Activated B cell treated with CpG ODN at 0.5 μM for 24 hours (primary cell): ENCODE measurements at regions not wholly inside any gene's neighbourhood (a gene's known extent, or its start where the extent isn't known, plus 50 kb on each side); places are given as distances from the start of the nearest gene placed in this dataset.

Experiments used
- ATAC-seq: fragments of 200-7000 bp; cut with Tn5 transposase; one replicate; pipeline ENCODE4 v1.10.0; 2021; ENCODE audit warnings: low read depth, mild to moderate bottlenecking, moderate library complexity
- CTCF ChIA-PET: fragments of 350-600 bp; sonication (Branson Sonifier 250); formaldehyde crosslinking; loops from one replicate; lab custom pipeline; 2021; ENCODE audit warnings: antibody characterized with exemption; lab: Charles Lee
- POLR2A ChIA-PET: fragments of 350-600 bp; sonication (Branson Sonifier 250); formaldehyde crosslinking; loops from one replicate; lab custom pipeline; 2021; ENCODE audit warnings: antibody characterized with exemption; lab: Charles Lee
- DNase-seq: peaks from one replicate; pipeline ENCODE4 v3.0.0; 2022
- H3K27ac Mint-ChIP-seq: one replicate; pipeline ENCODE4 v1.8.0; 2020; ENCODE audit warnings: mixed read lengths
- H3K27me3 Mint-ChIP-seq: one replicate; pipeline ENCODE4 v1.8.0; 2021; ENCODE audit warnings: mixed read lengths
- H3K36me3 Mint-ChIP-seq: one replicate; pipeline ENCODE4 v1.8.0; 2021; ENCODE audit warnings: low read depth, mixed read lengths
- H3K4me1 Mint-ChIP-seq: one replicate; pipeline ENCODE4 v1.8.0; 2021; ENCODE audit warnings: mixed read lengths
- H3K4me3 Mint-ChIP-seq: one replicate; pipeline ENCODE4 v1.8.0; 2020; ENCODE audit warnings: mild to moderate bottlenecking, mixed read lengths
- H3K9me3 Mint-ChIP-seq: one replicate; pipeline ENCODE4 v1.8.0; 2020; ENCODE audit warnings: mixed read lengths
- CTCF ChIP-seq: fragments of 200-600 bp; IDR thresholded peaks from one replicate; pipeline ENCODE4 v1.8.0; 2022; ENCODE audit warnings: antibody characterized with exemption, mild to moderate bottlenecking
- intact Hi-C: fragments of 100-400 bp; cut with micrococcal nuclease; formaldehyde crosslinking; loops from one replicate; pipeline ENCODE4 v1.15.1; 2024

DNA sequence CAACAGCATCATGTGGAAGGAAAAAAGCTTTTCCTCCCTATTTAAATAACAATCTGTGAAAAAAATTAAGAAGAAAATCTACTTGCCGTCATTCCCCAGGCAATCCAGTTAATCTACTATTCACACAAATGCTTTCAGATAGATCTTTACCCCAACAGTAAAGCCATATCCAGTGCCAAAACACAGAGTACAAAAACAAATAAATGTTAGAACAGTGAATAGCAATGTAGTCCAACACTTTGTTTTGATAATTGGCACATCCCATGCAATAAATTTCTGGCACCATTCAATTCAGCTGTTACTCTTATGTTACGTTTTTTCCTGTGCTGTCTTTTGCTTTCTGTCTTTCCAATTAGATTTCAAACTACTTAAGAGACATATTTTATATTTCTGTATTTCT lies 2245.5 kb upstream of the WWC1 start:
- no peak for ATAC-seq
- ChIA-PET CTCF (no interaction called here), POLR2A (no interaction called here)
- no peaks in the 10 kb centered on the region for H3K27me3 Mint-ChIP-seq
- intact Hi-C loops: no loop called here
- TF ChIP-seq CTCF: no peak
- H3K4me1 Mint-ChIP-seq: no peaks in the 10 kb centered on the region
- H3K9me3 Mint-ChIP-seq: peaks cover 4% of the 10 kb centered on the region
- no peak overlapping the region for H3K27ac Mint-ChIP-seq
- H3K4me3 Mint-ChIP-seq: no peak overlapping the region
- DNase-seq: no peak
- no peaks in the 10 kb centered on the region for H3K36me3 Mint-ChIP-seq

GRCh38 chr5:166046956-166047355 lies 2244.5 kb upstream of the WWC1 start:
- Mint-ChIP-seq H3K36me3 (no peaks in the 10 kb centered on the region), H3K4me1 (no peaks in the 10 kb centered on the region), H3K27ac (no peak overlapping the region), H3K9me3 (peaks cover 6% of the 10 kb centered on the region), H3K4me3 (no peak overlapping the region), H3K27me3 (no peaks in the 10 kb centered on the region)
- TF ChIP-seq CTCF: no peak
- intact Hi-C loops: no loop called here
- ATAC-seq (no peak), DNase-seq (no peak)
- ChIA-PET POLR2A (no interaction called here), CTCF (no interaction called here)

- CTCF ChIA-PET: no interaction called here
- no peak overlapping the region for H3K27ac Mint-ChIP-seq
- H3K9me3 Mint-ChIP-seq: peaks cover 6% of the 10 kb centered on the region
Measured at GRCh38 chr5:166050531-166050930, 2240.9 kb upstream of the WWC1 start.

GRCh38 chr5:166058660-166059059 lies 2232.8 kb upstream of the WWC1 start:
- no peak for DNase-seq
- Mint-ChIP-seq H3K4me3 (no peak overlapping the region), H3K27ac (no peak overlapping the region), H3K36me3 (no peaks in the 10 kb centered on the region), H3K4me1 (no peaks in the 10 kb centered on the region), H3K27me3 (no peaks in the 10 kb centered on the region), H3K9me3 (peaks cover 6% of the 10 kb centered on the region)
- ChIA-PET POLR2A (no interaction called here), CTCF (no interaction called here)
- intact Hi-C loops: no loop called here
- no peak for TF ChIP-seq CTCF
- no peak for ATAC-seq

More at GRCh38 chr5:166050531-166050930, 2240.9 kb upstream of the WWC1 start:
- no peaks in the 10 kb centered on the region for H3K4me1 Mint-ChIP-seq
- no peak overlapping the region for H3K4me3 Mint-ChIP-seq
- intact Hi-C loops: no loop called here
- H3K36me3 Mint-ChIP-seq: no peaks in the 10 kb centered on the region
- DNase-seq (no peak), ATAC-seq (no peak)
- H3K27me3 Mint-ChIP-seq: no peaks in the 10 kb centered on the region
- POLR2A ChIA-PET: no interaction called here
- no peak for TF ChIP-seq CTCF

DNA sequence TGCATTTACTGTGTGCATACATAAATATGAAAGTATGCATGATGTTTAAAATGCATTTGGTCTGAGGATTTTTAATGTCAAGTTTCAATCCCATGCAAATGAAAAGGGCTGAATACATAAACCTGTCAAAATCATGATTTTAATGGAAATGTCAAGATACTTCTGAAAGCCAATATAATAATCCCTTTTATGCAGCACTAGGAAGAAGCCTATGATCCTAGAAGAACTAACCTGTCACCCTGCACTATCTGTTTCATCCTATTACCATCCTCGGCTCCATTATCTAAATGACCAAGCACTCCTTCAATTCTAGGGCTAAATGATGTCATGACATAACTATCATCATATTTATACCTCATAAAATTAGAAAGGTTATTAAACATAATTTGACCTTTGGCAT lies 2229.4 kb upstream of the WWC1 start:
- Mint-ChIP-seq H3K27ac (no peak overlapping the region), H3K4me3 (no peak overlapping the region), H3K36me3 (no peaks in the 10 kb centered on the region), H3K4me1 (no peaks in the 10 kb centered on the region), H3K27me3 (no peaks in the 10 kb centered on the region), H3K9me3 (no peaks in the 10 kb centered on the region)
- ChIA-PET POLR2A (no interaction called here), CTCF (no interaction called here)
- no peak for TF ChIP-seq CTCF
- intact Hi-C loops: no loop called here
- DNase-seq (no peak), ATAC-seq (no peak)
